ENCODE measurements at regions not wholly inside any gene's neighbourhood (a gene's known extent, or its start where the extent isn't known, plus 50 kb on each side); places are given as distances from the start of the nearest gene placed in this dataset.

- no peak for TF ChIP-seq SOX6 (IDR thresholded peaks at IDR 0.05)
- TF ChIP-seq SOX6 (CRISPR knock-in tag; IDR thresholded peaks at IDR 0.05), result peak; percentile 50
- TF ChIP-seq CCDC6 (CRISPR knock-in tag; IDR thresholded peaks at IDR 0.05), result 0 out of 2 replicates have a peak, but pooled peaks have one; percentile 36
- 0 out of 2 replicates have a peak, but pooled peaks have one; percentile 53 for TF ChIP-seq ZNF264 (CRISPR knock-in tag; IDR thresholded peaks at IDR 0.05)
- TF ChIP-seq ZC3H13 (CRISPR knock-in tag; IDR thresholded peaks at IDR 0.05), result no peak
- TF ChIP-seq ZHX2 (IDR thresholded peaks at IDR 0.05; ENCODE audit: low read depth), result 0 out of 2 replicates have a peak, but pooled peaks have one; percentile 27
- no peak for TF ChIP-seq ZHX2 (CRISPR knock-in tag; IDR thresholded peaks at IDR 0.05; ENCODE audit: borderline replicate concordance)
- TF ChIP-seq MATR3 (CRISPR knock-in tag; IDR thresholded peaks at IDR 0.05), result no peak
- TF ChIP-seq HNF4G (IDR thresholded peaks at IDR 0.05; ENCODE audit: borderline replicate concordance, low read depth, low read length), result peak; percentile 68
- TF ChIP-seq HNF4G (CRISPR knock-in tag; IDR thresholded peaks at IDR 0.05; ENCODE audit: borderline replicate concordance, low read depth), result no peak
- TF ChIP-seq ATRX (CRISPR knock-in tag; IDR thresholded peaks at IDR 0.05; ENCODE audit: borderline replicate concordance), result no peak
Observed at GRCh38 chr5:60497706-60498500, 202.1 kb downstream of the DEPDC1B start (continued).
